GM10266 (cell line): ENCODE measurements at regions not wholly inside any gene's neighbourhood (a gene's known extent, or its start where the extent isn't known, plus 50 kb on each side); places are given as distances from the start of the nearest gene placed in this dataset.

Experiments used
- DNase-seq: peaks from one replicate; pipeline ENCODE4 v3.0.0; 2012; ENCODE audit errors: extremely low spot score
- TF ChIP-seq, protein P1 (sequence below): IDR thresholded peaks from 2 replicates; pipeline ENCODE4 v1.5.1; 2012; ENCODE audit warnings: mild to moderate bottlenecking, low read depth; ENCODE audit not compliant: control insufficient read depth, insufficient read depth; ENCODE audit errors: missing control alignments

DNA sequence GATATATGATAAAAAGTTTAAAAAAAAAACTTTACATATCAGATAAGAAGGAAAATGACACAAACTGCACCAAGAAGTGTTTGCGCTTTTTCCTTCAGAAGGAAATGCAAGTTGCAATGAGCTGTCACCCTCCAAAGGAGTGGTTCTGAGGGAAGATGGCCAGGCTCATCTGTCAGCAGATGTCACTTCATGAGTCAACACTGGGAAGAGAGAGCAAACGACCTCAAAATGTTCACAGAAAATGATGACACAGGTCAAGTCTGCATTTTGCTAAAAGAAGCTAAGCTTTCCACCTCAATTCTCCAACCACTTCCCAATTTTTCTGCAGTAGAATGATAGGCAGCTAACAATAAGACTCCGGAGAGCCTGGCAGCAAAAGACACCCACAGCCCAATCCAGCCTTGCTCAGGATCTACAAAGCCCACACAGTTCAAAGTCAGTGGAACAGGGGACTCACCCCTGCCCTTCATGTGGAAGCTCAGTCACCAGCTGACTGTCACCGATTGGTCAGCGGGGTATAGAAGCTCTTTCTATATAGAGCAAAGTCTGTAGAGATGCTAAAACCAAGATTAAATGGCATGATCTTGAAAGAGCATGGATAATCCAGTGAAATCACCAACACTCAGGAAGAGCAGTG is 155.1 kb upstream of the NEBL start:
- TF ChIP-seq, protein P1, sequence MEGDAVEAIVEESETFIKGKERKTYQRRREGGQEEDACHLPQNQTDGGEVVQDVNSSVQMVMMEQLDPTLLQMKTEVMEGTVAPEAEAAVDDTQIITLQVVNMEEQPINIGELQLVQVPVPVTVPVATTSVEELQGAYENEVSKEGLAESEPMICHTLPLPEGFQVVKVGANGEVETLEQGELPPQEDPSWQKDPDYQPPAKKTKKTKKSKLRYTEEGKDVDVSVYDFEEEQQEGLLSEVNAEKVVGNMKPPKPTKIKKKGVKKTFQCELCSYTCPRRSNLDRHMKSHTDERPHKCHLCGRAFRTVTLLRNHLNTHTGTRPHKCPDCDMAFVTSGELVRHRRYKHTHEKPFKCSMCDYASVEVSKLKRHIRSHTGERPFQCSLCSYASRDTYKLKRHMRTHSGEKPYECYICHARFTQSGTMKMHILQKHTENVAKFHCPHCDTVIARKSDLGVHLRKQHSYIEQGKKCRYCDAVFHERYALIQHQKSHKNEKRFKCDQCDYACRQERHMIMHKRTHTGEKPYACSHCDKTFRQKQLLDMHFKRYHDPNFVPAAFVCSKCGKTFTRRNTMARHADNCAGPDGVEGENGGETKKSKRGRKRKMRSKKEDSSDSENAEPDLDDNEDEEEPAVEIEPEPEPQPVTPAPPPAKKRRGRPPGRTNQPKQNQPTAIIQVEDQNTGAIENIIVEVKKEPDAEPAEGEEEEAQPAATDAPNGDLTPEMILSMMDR = no peak
- no peak for DNase-seq

DNA sequence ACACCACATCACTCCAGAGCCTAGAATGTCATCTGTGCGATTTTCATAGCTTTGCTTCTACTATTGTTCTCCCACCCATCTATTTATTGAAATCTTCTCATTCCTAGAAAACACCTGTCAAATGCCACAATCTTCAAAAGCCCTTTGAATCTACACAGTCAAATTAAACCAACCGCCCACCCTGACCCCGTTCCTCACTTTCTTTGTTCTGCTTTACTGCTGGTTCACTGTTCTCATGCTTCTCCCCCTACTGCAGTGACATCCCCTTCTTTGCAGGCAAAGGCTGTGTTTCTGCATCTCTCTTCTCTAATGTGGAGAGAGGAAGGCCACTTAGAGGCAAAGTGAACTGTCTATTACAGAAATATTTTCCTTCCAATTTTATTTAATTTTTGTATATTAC is 152.4 kb upstream of the NEBL start:
- TF ChIP-seq, protein P1 = no peak
- no peak for DNase-seq

DNA sequence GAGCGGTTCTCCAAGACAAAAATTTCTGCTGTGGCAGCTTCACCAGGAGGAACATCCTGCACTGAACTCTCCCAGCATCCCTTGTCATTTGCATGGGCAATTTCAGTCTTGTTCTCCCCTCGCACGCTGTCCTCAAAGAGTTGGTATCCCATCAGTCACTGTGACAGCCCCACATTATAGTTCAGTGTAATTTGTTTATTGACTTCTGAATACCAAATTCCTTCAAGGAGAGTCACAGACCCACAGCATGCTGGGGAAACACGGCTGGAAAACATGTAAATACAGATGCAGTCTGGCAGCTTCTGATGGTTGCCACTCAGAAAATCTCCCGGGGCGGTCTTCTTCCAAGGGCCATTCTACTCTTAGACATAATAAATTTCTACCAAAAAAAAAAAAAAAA is 151.0 kb upstream of the NEBL start:
- DNase-seq = no peak

DNA sequence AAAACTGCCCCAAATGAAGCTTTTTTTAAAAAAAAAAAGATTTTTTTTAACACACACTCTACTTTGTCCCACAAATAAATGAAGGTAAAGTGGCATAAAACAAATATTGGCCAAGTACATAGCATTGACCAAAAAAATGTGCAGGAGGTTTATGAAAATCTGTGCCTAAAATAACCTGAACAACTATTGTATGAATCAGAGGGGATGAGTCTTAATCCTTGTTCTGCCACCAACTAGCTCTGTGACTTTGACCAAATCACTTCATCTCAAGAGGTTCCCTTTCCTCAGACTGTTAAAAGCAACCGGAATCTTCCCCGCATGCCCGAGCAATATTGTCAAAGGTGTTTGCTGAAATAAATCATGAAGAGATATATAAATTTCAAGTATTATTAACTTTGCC is 150.4 kb upstream of the NEBL start:
- no peak for DNase-seq
- TF ChIP-seq, protein P1 = no peak

More for the DNA sequence above, 151.0 kb upstream of the NEBL start:
- TF ChIP-seq, protein P1 = no peak

DNA sequence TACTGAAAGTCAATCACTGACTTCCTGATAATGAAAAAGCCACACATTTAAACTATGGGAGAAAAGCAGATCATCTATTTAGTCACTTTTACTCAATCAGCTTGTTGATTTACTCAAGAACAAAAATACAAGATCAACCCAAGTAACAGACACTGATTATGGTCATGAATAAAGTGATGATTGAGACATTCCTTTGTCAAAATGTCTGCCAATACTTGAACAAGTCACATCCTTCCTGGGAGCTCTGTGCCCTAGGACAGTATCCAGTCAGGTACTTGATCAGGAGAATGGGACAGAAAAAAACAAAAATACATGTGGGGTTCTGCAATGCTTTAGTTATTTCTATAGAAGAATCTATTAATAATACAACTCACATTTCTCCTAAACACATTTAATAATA is 150.0 kb upstream of the NEBL start:
- no peak for DNase-seq
- TF ChIP-seq, protein P1 = no peak

DNA sequence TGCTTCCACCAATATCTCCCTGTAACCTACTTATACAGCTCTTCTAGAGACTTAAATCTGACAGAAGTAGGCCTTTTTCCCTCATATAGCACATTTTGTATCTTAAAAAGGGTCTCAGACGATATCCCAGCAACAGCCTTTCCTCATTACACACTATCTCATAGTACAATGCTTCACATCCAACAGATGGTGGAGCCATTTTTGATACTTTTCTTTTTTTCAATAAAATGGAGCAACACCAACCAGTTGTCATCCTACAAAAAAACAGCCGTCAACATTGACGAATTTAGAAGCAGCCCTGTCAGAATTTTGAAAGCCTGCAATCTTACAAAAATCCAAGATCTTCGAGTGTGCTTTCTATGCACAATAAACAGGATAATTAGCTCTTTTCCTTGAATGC is 145.9 kb upstream of the NEBL start:
- TF ChIP-seq, protein P1 = no peak
- no peak for DNase-seq

DNA sequence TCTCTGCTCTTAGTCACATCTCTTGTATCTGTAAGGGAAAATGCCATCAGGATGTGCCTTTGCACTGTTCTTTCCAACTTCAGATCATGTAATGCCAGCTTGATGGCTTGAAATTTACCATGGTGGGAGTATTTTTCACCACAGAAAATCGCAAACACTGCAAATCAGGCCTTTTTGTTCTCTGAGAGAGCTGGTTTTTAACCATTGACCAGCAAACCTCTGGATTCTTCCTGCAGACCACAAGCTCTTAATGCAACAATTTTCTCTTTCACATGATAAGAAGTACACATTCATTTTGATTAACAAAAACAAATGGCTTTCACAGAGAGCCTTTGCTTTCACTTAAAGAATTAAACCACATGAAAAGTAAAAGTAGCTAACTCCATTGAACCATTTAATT is 145.4 kb upstream of the NEBL start:
- TF ChIP-seq, protein P1 = no peak
- DNase-seq = no peak
